ENCODE measurements at regions not wholly inside any gene's neighbourhood (a gene's known extent, or its start where the extent isn't known, plus 50 kb on each side); places are given as distances from the start of the nearest gene placed in this dataset.

- TF ChIP-seq, protein P1, sequence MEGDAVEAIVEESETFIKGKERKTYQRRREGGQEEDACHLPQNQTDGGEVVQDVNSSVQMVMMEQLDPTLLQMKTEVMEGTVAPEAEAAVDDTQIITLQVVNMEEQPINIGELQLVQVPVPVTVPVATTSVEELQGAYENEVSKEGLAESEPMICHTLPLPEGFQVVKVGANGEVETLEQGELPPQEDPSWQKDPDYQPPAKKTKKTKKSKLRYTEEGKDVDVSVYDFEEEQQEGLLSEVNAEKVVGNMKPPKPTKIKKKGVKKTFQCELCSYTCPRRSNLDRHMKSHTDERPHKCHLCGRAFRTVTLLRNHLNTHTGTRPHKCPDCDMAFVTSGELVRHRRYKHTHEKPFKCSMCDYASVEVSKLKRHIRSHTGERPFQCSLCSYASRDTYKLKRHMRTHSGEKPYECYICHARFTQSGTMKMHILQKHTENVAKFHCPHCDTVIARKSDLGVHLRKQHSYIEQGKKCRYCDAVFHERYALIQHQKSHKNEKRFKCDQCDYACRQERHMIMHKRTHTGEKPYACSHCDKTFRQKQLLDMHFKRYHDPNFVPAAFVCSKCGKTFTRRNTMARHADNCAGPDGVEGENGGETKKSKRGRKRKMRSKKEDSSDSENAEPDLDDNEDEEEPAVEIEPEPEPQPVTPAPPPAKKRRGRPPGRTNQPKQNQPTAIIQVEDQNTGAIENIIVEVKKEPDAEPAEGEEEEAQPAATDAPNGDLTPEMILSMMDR (IDR thresholded peaks at IDR 0.05), result no peak
- TF ChIP-seq EP300 (IDR thresholded peaks at IDR 0.05), result no peak
These were observed 58.8 kb upstream of the OTOS start for GRCh38 chr2:240199133-240199870.
